Activated effector memory CD4-positive, alpha-beta T cell treated with Interleukin-2 at 50 U/mL for 16 hours (primary cell): ENCODE measurements at regions not wholly inside any gene's neighbourhood (a gene's known extent, or its start where the extent isn't known, plus 50 kb on each side); places are given as distances from the start of the nearest gene placed in this dataset.
"Not testable (repeated sequence)": the region's sequence is repeated elsewhere in the genome, so short reads cannot be mapped to it uniquely, and the experiment has no call there.

ENCODE experiments used
- DNase-seq: peaks from one replicate; pipeline ENCODE4 v3.0.0-alpha.2; 2020

GRCh38 chr5:130808691-130809090, 356.4 kb downstream of the HINT1 start:
- DNase-seq = no peak

DNA sequence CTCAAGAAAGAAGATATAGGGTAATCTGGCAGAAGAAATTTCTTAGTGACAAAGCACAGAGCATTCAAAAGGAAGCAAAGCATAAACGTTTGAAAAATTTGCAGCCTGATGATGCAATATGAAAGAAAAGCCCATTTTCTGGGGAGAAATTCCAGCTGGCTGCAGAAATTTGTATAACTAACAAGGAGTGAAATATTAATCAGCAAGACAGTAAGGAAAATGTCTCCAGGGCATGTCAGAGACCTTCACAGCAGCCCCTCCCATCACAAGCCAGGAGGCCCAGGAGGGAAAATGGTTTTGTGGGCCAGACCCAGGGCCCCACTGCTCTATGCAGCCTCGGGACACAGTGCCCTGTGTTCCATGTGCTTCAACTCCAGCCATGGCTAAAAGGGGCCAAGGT, 359.4 kb downstream of the HINT1 start:
- DNase-seq = no peak

DNA sequence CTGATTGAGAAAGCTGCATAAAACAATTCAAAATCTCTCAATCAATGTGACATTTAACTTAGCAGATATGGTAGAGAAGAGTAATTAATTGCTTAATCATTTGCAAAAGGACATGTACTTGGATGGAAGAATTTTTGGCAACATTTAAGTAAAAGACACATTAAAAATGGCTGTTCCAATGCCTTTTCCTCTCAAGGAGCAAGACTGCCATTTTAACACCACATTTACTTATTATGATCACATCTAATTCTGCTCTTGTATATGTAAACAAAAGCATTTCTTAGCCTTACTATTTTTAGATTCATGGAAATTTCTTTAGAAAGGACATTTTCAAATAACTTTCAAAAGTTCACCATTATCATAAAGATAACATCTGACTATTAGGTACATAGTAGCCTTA, 360.0 kb downstream of the HINT1 start:
- no peak for DNase-seq

DNA sequence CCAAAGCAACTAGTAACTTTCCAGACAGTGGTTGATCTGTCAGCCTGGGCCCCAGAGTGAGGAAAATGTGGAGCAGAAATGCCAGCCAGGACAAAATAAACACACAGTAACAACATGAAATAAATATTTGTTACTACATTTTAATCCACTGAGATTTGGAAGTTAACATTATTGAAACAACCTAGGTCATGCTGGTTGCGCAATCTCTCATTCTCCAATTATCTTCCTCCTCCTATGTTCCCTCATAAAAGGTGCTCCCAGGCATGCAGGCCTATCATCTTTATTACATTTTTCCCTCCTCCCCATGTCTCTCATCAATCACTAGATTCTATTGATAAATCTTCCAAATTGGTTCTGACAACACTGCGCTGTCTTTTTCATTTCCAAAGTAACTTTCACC, 363.1 kb downstream of the HINT1 start:
- DNase-seq = no peak

GRCh38 chr5:130799015-130799414, 366.0 kb downstream of the HINT1 start:
- no peak for DNase-seq

- no peak for DNase-seq
These were observed 367.8 kb downstream of the HINT1 start for GRCh38 chr5:130797303-130797702.

GRCh38 chr5:130796902-130797301, 368.2 kb downstream of the HINT1 start:
- DNase-seq = no peak

GRCh38 chr5:130796032-130796431, 369.0 kb downstream of the HINT1 start:
- no peak for DNase-seq

GRCh38 chr5:130795037-130795436, 370.0 kb downstream of the HINT1 start:
- no peak for DNase-seq

DNA sequence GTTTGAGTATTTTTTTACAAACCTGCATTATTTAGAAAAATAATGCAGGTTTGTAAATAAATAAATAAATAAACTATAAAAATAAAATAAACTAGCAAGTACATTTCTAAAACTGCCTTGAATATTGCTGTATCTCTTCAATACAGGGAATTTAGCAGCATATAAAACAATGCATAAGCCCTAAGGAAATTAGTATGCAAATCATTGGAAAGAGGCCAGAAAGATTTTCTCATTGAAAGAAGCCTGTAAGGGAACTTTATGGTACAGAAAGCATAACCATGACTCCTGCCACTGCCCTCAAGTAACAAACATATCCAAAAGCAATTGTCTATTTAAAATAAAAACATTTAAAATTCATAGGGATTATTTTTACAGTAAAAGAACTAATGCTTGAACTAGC, 387.3 kb downstream of the HINT1 start:
- DNase-seq = no peak

DNA sequence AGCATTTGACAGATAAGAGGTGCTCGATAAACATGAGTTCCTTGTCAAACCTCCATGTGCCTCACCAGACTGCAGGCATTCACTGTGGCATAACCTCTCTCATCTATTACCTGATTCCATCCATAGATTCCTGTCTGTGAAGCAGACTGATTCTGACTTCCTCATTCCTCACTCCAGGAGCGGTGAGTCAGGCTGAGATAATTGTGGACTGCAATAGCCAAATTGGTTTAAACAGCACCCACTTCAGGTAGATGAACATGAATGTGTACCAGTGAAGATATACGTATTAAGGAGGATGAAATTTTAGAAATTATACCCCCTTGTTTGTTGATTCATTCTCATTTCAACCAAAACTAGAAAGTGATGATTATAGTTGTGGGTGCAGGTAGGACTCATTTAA, 391.2 kb downstream of the HINT1 start:
- DNase-seq = no peak

DNA sequence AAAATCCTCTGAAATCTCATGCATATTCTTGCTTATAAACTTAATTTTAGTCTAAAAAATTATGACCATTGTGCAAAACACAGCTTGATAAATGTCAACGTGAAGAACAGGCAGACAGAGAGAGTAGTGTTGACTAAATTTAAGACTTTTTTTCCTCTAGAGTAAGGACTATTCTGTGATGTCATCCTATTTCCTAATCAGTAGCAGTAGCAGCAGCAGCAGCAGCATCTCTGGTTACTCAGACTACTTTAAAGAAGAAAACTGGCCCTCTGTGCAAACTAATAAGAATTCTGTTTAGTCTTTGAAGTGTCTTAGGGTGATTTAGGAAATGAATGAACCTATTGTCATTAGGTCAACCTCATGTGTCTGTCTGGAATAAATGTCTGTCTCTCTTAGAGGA, 403.0 kb downstream of the HINT1 start:
- no peak for DNase-seq

- no peak for DNase-seq
These were observed 406.0 kb downstream of the HINT1 start for GRCh38 chr5:130759061-130759460.

DNA sequence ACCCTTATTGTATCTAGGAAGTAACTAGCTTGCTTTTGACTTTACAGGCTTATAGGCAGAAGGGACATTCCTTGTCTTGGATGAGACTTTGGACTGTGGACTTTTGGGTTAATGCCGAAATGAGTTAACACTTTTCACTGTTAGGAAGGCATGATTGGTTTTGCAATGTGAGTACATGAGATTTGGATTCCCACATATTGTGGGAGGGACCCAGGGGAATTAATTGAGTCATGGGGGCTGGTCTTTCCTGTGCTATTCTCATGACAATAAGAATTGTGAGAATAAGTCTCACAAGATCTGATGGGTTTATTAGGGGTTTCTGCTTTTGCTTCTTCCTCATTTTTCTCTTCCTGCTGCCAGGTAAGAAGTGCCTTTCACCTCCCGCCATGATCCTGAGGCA, 417.5 kb downstream of the HINT1 start:
- no peak for DNase-seq

- DNase-seq = not testable (repeated sequence)
These were observed 418.4 kb downstream of the HINT1 start for GRCh38 chr5:130746641-130747040.

- no peak for DNase-seq
These were observed 422.0 kb downstream of the HINT1 start for GRCh38 chr5:130743092-130743491.

- DNase-seq = no peak
These were observed 424.9 kb downstream of the HINT1 start for GRCh38 chr5:130740047-130740569.

- DNase-seq = no peak
These were observed 433.2 kb downstream of the HINT1 start for GRCh38 chr5:130731839-130732238.

DNA sequence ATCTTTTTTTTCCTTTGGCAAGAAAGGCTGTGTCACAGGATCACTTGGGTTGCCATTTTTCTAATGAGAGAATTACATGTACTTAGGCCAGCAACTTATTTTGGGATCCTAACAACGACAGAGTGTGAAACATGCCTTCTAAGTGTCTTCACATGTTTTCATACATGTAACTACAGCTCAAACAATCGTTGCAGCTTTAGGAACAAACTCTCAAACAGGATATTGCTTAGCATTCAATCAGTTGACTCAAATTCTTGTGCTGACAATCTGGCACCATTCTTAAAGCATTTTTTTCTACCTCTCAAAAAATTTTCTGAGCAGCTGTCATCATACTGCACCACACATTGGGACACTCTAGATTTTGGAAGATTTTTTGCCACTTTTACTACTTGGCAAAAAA, 435.5 kb downstream of the HINT1 start:
- no peak for DNase-seq

GRCh38 chr5:130727830-130728229, 437.2 kb downstream of the HINT1 start:
- DNase-seq = no peak

- no peak for DNase-seq
These were observed 440.4 kb downstream of the HINT1 start for GRCh38 chr5:130724658-130725057.

GRCh38 chr5:130720355-130720754, 444.7 kb downstream of the HINT1 start:
- DNase-seq = no peak

DNA sequence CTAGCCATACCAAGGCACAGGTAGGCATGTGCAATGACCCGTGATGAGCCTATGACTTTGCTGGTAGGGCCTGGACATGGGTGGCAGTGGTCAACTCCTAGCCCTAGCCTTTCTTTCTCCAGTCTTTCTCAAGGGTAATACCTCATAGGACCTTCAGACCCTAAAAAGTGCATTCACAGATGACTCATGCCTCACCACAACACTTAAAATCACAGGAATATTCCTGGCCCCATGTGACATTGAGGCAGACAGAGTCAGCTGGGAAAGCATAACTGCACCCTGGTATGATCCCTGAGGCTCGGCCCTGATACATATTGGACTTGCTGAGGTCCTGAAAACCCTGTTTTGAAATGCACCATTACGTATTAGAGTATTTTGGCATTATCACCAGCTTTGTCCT, 449.5 kb downstream of the HINT1 start:
- no peak for DNase-seq

DNA sequence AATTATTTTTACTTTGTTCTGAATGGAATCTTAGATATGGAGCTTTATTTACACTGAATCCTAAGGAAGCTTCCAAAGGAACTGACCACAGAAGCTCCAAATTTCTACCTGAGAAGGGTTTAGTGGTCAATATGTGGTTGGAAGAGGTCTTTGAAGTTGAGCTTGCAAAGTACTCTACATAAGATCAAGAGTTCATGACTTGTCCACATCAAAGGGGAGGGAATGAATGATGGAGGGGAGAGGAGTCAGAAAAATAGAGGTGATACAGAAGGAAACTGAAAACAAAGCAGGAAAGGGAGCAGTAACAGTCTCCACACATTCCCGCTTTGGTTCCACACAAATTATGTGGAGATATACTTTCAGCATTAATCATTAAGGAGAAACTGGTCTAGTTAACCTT, 450.9 kb downstream of the HINT1 start:
- DNase-seq = no peak

GRCh38 chr5:130712324-130712723, 452.7 kb downstream of the HINT1 start:
- DNase-seq = no peak

GRCh38 chr5:130710596-130710995, 454.5 kb downstream of the HINT1 start:
- DNase-seq = no peak
